GM19463 (cell line): ENCODE measurements at regions not wholly inside any gene's neighbourhood (a gene's known extent, or its start where the extent isn't known, plus 50 kb on each side); places are given as distances from the start of the nearest gene placed in this dataset.

Experiments
- ATAC-seq: cut with Tn5 transposase; IDR thresholded peaks from one replicate; pipeline ENCODE4 v1.9.1; 2021; ENCODE audit warnings: mild to moderate bottlenecking, moderate library complexity; ENCODE audit not compliant: unreplicated experiment

GRCh38 chr2:41958775-41959174, 89.0 kb upstream of the PKDCC start:
- no peak for ATAC-seq

GRCh38 chr2:41959760-41960159, 88.1 kb upstream of the PKDCC start:
- no peak for ATAC-seq

GRCh38 chr2:41962922-41963622, 84.7 kb upstream of the PKDCC start:
- ATAC-seq = no peak

- no peak for ATAC-seq
Measured at GRCh38 chr2:41963661-41964525, 83.9 kb upstream of the PKDCC start.

GRCh38 chr2:41965173-41965908, 82.5 kb upstream of the PKDCC start:
- no peak for ATAC-seq

GRCh38 chr2:41965909-41966295, 81.9 kb upstream of the PKDCC start:
- no peak for ATAC-seq

- ATAC-seq = no peak
Measured at GRCh38 chr2:41966431-41966893, 81.4 kb upstream of the PKDCC start.

GRCh38 chr2:41966920-41967319, 80.9 kb upstream of the PKDCC start:
- no peak for ATAC-seq

- ATAC-seq = no peak
Measured at GRCh38 chr2:41967476-41968181, 80.2 kb upstream of the PKDCC start.

GRCh38 chr2:41968182-41968578, 79.6 kb upstream of the PKDCC start:
- no peak for ATAC-seq

GRCh38 chr2:41970988-41971660, 76.7 kb upstream of the PKDCC start:
- no peak for ATAC-seq

GRCh38 chr2:41972179-41972578, 75.6 kb upstream of the PKDCC start:
- no peak for ATAC-seq

GRCh38 chr2:41972819-41973218, 75.0 kb upstream of the PKDCC start:
- no peak for ATAC-seq

- ATAC-seq = no peak
Measured at GRCh38 chr2:41973871-41974270, 74.0 kb upstream of the PKDCC start.

GRCh38 chr2:41981417-41981816, 66.4 kb upstream of the PKDCC start:
- no peak for ATAC-seq

- no peak for ATAC-seq
Measured at GRCh38 chr2:41985573-41986095, 62.2 kb upstream of the PKDCC start.

- ATAC-seq = no peak
Measured at GRCh38 chr2:41989501-41990180, 58.2 kb upstream of the PKDCC start.

- no peak for ATAC-seq
Measured at GRCh38 chr2:41990245-41990644, 57.6 kb upstream of the PKDCC start.

GRCh38 chr2:41990688-41991087, 57.1 kb upstream of the PKDCC start:
- ATAC-seq = no peak
